ENCODE measurements at regions not wholly inside any gene's neighbourhood (a gene's known extent, or its start where the extent isn't known, plus 50 kb on each side); places are given as distances from the start of the nearest gene placed in this dataset.

DNA sequence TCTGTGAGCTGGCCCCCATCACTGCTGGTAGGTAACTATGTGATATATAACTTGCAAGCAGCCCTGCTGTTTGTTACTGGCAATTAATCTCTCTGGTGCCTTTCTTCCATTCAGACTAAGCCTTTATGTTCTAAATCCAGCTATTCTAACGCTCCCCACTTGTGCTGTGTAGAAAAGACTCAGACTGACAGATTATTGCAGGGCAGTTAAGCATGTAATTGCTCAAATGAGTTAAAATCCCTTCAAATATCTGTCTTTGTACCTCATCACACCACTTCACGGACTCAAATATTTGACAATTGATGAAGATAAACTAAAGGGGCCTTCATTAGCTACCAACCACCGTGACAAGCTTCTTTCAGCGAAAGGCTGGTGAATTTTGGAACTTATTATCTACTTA, 416.2 kb downstream of the NR2F2 start:
- 55 to 64% (median 57%) methylated on average over 4 of the region's 4 CpGs for WGBS, 3 donors
- Histone ChIP-seq H3K4me1 (ENCODE audit: insufficient read depth) (no peaks in the 10 kb centered on the region), H3K36me3 (no peaks in the 10 kb centered on the region), H3K4me3 (no peak overlapping the region), H3K9me3 (no peaks in the 10 kb centered on the region), H3K27me3 (no peaks in the 10 kb centered on the region), H3K27ac (no peak overlapping the region)
- DNase-seq: no peak
- TF ChIP-seq POLR2A (IDR thresholded peaks at IDR 0.05) (no peak), EP300 (IDR thresholded peaks at IDR 0.05) (no peak)
- TF ChIP-seq, protein P1, sequence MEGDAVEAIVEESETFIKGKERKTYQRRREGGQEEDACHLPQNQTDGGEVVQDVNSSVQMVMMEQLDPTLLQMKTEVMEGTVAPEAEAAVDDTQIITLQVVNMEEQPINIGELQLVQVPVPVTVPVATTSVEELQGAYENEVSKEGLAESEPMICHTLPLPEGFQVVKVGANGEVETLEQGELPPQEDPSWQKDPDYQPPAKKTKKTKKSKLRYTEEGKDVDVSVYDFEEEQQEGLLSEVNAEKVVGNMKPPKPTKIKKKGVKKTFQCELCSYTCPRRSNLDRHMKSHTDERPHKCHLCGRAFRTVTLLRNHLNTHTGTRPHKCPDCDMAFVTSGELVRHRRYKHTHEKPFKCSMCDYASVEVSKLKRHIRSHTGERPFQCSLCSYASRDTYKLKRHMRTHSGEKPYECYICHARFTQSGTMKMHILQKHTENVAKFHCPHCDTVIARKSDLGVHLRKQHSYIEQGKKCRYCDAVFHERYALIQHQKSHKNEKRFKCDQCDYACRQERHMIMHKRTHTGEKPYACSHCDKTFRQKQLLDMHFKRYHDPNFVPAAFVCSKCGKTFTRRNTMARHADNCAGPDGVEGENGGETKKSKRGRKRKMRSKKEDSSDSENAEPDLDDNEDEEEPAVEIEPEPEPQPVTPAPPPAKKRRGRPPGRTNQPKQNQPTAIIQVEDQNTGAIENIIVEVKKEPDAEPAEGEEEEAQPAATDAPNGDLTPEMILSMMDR (IDR thresholded peaks at IDR 0.05): no peak
- intact Hi-C loops (cut with DNase I): no loop called here

DNA sequence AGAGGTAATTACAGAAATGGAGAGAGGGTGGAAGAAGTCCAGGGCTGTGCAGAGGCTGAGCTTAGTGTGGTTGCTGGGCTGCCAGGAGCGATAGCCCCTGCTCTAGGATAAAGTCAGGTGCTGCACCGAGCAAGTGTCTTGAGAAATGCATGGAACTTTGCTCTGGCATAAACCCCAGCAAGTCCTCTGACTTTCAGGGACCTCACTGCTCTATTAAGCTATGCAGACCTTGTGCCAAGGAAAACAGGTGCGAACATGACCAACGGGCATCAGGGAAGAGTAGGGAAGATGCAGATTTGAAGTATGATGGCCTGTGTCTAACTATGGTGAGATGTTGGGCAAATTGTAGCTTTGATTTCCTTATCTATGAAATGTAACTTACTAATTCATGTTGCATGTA, 416.8 kb downstream of the NR2F2 start:
- TF ChIP-seq POLR2A (IDR thresholded peaks at IDR 0.05) (no peak), EP300 (IDR thresholded peaks at IDR 0.05) (no peak)
- TF ChIP-seq, protein P1 (IDR thresholded peaks at IDR 0.05): no peak
- intact Hi-C loops (cut with DNase I): no loop called here
- Histone ChIP-seq H3K4me3 (no peak overlapping the region), H3K9me3 (no peaks in the 10 kb centered on the region), H3K27me3 (no peaks in the 10 kb centered on the region), H3K36me3 (no peaks in the 10 kb centered on the region), H3K27ac (no peak overlapping the region), H3K4me1 (ENCODE audit: insufficient read depth) (no peaks in the 10 kb centered on the region)
- DNase-seq: no peak
- 63 to 75% (median 66%) methylated on average over 4 of the region's 4 CpGs for WGBS, 3 donors

DNA sequence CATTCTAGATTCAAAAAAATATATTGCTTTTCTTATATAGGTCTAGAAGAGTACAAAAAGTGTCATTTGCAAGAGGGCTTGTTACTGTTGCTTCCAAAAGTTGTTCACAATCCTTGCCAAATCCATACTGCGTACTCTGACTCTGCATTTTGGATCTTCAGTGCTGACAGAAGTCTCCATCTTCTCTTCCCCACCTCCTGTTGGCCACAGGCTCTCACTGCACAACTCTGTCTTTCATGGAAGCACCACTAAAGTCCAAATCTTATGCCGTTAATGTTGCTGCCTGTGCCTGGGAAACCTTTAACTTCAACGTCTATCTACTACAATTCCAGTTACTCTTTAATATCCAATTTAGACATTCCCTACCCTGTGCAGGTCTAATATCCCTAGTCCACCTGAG, 419.9 kb downstream of the NR2F2 start:
- Histone ChIP-seq H3K36me3 (no peaks in the 10 kb centered on the region), H3K27ac (no peak overlapping the region), H3K4me1 (ENCODE audit: insufficient read depth) (no peaks in the 10 kb centered on the region), H3K4me3 (no peak overlapping the region), H3K9me3 (no peaks in the 10 kb centered on the region), H3K27me3 (peaks cover 2% of the 10 kb centered on the region)
- TF ChIP-seq POLR2A (IDR thresholded peaks at IDR 0.05) (no peak), EP300 (IDR thresholded peaks at IDR 0.05) (no peak)
- TF ChIP-seq, protein P1 (IDR thresholded peaks at IDR 0.05): no peak
- no peak for DNase-seq
- 78 to 88% (median 88%) methylated on average over 3 of the region's 3 CpGs for WGBS, 3 donors
- intact Hi-C loops (cut with DNase I): no loop called here

DNA sequence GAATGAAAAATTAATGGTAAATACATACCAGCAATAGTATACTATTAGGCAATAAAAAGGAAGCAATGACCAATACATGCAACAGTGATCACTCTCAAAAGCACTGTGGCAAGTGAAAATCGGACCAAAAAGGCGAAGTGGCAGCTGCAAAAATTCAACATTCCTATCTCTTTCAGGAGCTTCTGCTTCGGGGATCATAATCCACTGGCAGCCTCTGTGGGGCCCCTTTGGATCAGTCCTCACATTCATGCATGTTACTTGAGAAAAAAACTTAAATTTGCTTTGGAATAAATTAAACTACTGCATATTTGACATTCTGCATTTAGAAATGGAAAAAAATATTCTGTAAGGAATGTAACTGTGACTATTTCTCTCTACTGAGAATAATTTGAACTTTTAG, 425.6 kb downstream of the NR2F2 start:
- WGBS, 3 donors: 33 to 40% (median 33%) methylated on average over 3 of the region's 3 CpGs
- no peaks in the 10 kb centered on the region for H3K9me3 ChIP-seq
- intact Hi-C loops (cut with DNase I): no loop called here
- H3K4me1 ChIP-seq (ENCODE audit: insufficient read depth): no peaks in the 10 kb centered on the region
- TF ChIP-seq EP300 (IDR thresholded peaks at IDR 0.05): no peak
- TF ChIP-seq, protein P1 (IDR thresholded peaks at IDR 0.05): no peak
- no peak for TF ChIP-seq POLR2A (IDR thresholded peaks at IDR 0.05)
- H3K4me3 ChIP-seq: no peak overlapping the region
- H3K36me3 ChIP-seq: no peaks in the 10 kb centered on the region
- H3K27me3 ChIP-seq: peaks cover 2% of the 10 kb centered on the region
- H3K27ac ChIP-seq: no peak overlapping the region
- DNase-seq: no peak

DNA sequence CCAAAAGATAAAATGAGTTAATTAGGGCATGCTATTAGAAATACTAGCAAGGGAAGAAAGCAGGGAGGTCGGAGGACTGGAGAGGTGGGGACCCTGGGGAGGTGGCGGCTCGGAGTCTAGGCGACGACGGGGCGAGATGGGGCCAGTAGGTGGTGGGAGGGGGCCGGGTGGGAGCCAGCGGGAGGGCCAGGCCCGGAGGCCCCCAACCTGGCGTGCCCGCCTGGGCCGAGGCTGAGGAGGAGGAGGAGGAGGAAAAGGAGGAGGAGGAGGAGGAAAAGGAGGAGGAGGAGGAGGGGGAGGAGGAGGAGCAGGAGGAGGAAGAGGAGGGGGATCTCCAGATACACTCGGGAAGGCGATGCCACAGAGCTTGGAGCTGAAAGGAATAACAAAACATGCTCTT, 426.2 kb downstream of the NR2F2 start:
- Histone ChIP-seq H3K36me3 (no peaks in the 10 kb centered on the region), H3K27ac (no peak overlapping the region), H3K4me1 (ENCODE audit: insufficient read depth) (no peaks in the 10 kb centered on the region), H3K9me3 (no peaks in the 10 kb centered on the region), H3K27me3 (peaks cover 2% of the 10 kb centered on the region), H3K4me3 (no peak overlapping the region)
- 30 to 54% (median 39%) methylated on average over 15 of the region's 15 CpGs for WGBS, 3 donors
- intact Hi-C loops (cut with DNase I): no loop called here
- TF ChIP-seq EP300 (IDR thresholded peaks at IDR 0.05): no peak
- TF ChIP-seq, protein P1 (IDR thresholded peaks at IDR 0.05): no peak
- no peak for TF ChIP-seq POLR2A (IDR thresholded peaks at IDR 0.05)
- no peak for DNase-seq

Data from ovary (tissue), 7 donors.